WTC11 (cell line): ENCODE measurements at regions not wholly inside any gene's neighbourhood (a gene's known extent, or its start where the extent isn't known, plus 50 kb on each side); places are given as distances from the start of the nearest gene placed in this dataset.

Experiments
- CTCF ChIP-seq: fragments of 200-600 bp; IDR thresholded peaks from 2 replicates; pipeline ENCODE4 v1.8.0; 2022; ENCODE audit warnings: antibody characterized with exemption
- E2F4 ChIP-seq: sonication (generic); formaldehyde crosslinking; IDR thresholded peaks from 2 replicates; pipeline ENCODE4 v1.8.1; 2022; ENCODE audit warnings: low read depth, mild to moderate bottlenecking, moderate library complexity, missing genetic modification reagents, borderline replicate concordance
- ESRRA ChIP-seq: sonication (generic); formaldehyde crosslinking; IDR thresholded peaks from 2 replicates; pipeline ENCODE4 v1.8.1; 2022; ENCODE audit warnings: mild to moderate bottlenecking, missing genetic modification reagents, borderline replicate concordance
- JUN ChIP-seq: sonication (generic); formaldehyde crosslinking; IDR thresholded peaks from 2 replicates; pipeline ENCODE4 v1.8.0; 2023; ENCODE audit warnings: mild to moderate bottlenecking, missing genetic modification reagents
- MAX ChIP-seq: sonication (generic); formaldehyde crosslinking; IDR thresholded peaks from 2 replicates; pipeline ENCODE4 v1.8.0; 2022; ENCODE audit warnings: mild to moderate bottlenecking, missing genetic modification reagents
- MXD4 ChIP-seq: fragments of 250-450 bp; sonication (Bioruptor Pico); IDR thresholded peaks from 2 replicates; pipeline ENCODE4 v1.8.0; 2021; ENCODE audit warnings: mild to moderate bottlenecking, moderate library complexity, borderline replicate concordance
- NR1H2 ChIP-seq: sonication (generic); formaldehyde crosslinking; IDR thresholded peaks from 2 replicates; pipeline ENCODE4 v1.9.0; 2021; ENCODE audit warnings: mild to moderate bottlenecking, moderate library complexity, missing genetic modification reagents
- ZNF263 ChIP-seq: sonication (generic); formaldehyde crosslinking; IDR thresholded peaks from 2 replicates; pipeline ENCODE4 v1.8.1; 2022; ENCODE audit warnings: low read depth, mild to moderate bottlenecking, moderate library complexity, missing genetic modification reagents
- ZNF281 ChIP-seq: sonication (generic); formaldehyde crosslinking; IDR thresholded peaks from 2 replicates; pipeline ENCODE4 v1.8.0; 2023; ENCODE audit warnings: mild to moderate bottlenecking, missing genetic modification reagents
- TF ChIP-seq, protein P1 (sequence below): fragments of 250-450 bp; sonication (Bioruptor Pico); IDR thresholded peaks from 2 replicates; pipeline ENCODE4 v1.8.0; 2021; ENCODE audit warnings: mild to moderate bottlenecking

- TF ChIP-seq CTCF = no peak
- TF ChIP-seq ZNF263 (CRISPR knock-in tag) = no peak
- no peak for TF ChIP-seq JUN (CRISPR knock-in tag)
- TF ChIP-seq ESRRA = no peak
- TF ChIP-seq ZNF281 (CRISPR knock-in tag) = no peak
- TF ChIP-seq MXD4 (CRISPR knock-in tag) = no peak
- no peak for TF ChIP-seq NR1H2 (CRISPR knock-in tag)
- TF ChIP-seq MAX = no peak
- no peak for TF ChIP-seq E2F4 (CRISPR knock-in tag)
- TF ChIP-seq, protein P1, sequence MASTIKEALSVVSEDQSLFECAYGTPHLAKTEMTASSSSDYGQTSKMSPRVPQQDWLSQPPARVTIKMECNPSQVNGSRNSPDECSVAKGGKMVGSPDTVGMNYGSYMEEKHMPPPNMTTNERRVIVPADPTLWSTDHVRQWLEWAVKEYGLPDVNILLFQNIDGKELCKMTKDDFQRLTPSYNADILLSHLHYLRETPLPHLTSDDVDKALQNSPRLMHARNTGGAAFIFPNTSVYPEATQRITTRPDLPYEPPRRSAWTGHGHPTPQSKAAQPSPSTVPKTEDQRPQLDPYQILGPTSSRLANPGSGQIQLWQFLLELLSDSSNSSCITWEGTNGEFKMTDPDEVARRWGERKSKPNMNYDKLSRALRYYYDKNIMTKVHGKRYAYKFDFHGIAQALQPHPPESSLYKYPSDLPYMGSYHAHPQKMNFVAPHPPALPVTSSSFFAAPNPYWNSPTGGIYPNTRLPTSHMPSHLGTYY (CRISPR knock-in tag) = no peak
Measured at GRCh38 chr9:89710697-89711096, 105.9 kb downstream of the GADD45G start.
